HG02981 (cell line): ENCODE measurements at regions not wholly inside any gene's neighbourhood (a gene's known extent, or its start where the extent isn't known, plus 50 kb on each side); places are given as distances from the start of the nearest gene placed in this dataset.
A peak's percentile ranks its signal among the peaks of the same experiment; 100 is the strongest.
"Not testable (repeated sequence)": the region's sequence is repeated elsewhere in the genome, so short reads cannot be mapped to it uniquely, and the experiment has no call there.

ENCODE experiments used
- ATAC-seq: cut with Tn5 transposase; IDR thresholded peaks from one replicate; pipeline ENCODE4 v1.9.1; 2021; ENCODE audit warnings: mild to moderate bottlenecking, moderate library complexity; ENCODE audit not compliant: unreplicated experiment

DNA sequence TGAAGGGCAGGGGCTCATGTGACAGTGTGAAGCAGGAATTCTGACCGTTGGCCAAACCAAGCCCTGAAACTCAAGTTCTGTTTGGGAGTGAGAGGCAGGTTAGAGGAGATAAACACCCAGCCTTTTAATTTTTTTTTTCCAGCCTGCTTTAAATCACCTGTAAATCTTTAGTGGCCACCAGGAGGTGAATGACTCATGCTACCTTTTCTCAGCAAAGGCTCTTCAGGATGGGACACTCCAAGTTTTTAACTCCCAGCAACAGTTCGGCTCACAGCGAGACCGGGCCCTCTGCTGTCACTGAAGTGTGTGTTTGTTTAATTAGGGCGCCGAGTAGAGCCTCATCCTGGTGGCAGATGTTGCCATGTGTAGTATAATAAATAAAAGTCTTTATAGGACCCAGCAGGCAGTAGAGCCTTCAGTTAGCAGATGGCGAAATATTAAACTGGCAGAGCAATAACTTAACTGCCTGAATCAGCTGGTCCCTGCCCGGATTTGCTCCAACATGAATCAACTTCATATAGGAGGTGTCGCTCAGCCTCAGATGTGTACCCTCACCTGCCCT is 180.3 kb downstream of the NPIPA7 start:
- not testable (repeated sequence) for ATAC-seq

- ATAC-seq = not testable (repeated sequence)
Measured at GRCh38 chr16:16561532-16561931, 182.6 kb downstream of the NPIPA7 start.

GRCh38 chr16:16563962-16564361 is 185.0 kb downstream of the NPIPA7 start:
- ATAC-seq = not testable (repeated sequence)

DNA sequence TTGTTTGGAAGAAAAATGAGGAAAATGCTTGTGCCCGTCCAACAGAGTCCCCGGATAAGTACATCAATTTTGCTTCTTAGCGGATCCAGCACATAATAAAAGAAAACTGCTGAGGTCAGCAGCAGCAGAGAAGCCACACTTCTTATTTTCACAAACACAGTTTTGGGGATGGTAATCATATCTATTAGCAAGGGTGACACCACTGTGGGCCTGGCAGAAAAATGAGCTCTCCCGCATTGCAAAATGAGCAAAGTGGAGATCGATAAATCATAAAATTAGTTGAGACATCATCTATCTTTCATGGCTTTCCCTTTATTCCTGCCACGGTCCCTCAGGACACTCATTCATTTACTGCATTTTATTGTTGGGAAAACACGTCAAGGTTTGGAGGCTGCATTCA is 186.4 kb downstream of the NPIPA7 start:
- not testable (repeated sequence) for ATAC-seq

DNA sequence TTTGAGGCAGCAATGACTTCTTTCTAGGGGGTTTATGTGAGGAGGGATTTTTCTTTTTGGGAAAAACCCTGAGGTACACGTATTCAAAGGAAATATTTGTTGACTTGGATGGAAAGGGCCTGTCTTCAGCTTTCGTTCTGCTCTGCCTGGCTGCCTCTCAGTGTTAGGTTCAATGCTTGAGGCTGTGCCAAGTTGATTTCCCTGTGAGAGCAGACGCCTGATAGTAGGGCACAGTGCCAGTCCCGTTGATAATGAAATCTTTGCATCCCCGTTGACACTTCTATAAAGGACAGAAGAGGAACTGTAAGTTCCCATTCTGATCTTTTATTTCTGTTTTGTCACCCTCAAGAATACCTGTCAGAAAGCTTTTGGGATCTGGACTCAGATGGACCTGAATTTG is 191.1 kb downstream of the NPIPA7 start:
- ATAC-seq = not testable (repeated sequence)

DNA sequence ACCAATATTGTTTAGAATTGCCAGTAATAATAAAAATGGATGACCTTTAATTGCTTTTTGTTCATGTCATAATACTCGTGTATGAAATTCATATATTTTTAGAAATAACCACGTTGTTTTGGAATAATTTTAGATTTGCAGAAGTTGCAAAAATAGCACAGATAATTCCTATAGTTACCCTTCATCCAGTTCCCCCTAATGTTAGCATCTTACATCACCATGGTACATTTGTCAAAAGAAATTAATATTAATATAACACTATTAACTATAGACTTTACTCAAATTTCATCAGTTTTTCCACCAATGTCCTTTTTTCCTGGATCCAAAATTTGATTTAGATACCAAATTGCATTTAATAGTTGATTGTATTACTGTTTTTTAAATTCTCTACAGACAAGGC is 191.9 kb downstream of the NPIPA7 start:
- ATAC-seq = not testable (repeated sequence)

DNA sequence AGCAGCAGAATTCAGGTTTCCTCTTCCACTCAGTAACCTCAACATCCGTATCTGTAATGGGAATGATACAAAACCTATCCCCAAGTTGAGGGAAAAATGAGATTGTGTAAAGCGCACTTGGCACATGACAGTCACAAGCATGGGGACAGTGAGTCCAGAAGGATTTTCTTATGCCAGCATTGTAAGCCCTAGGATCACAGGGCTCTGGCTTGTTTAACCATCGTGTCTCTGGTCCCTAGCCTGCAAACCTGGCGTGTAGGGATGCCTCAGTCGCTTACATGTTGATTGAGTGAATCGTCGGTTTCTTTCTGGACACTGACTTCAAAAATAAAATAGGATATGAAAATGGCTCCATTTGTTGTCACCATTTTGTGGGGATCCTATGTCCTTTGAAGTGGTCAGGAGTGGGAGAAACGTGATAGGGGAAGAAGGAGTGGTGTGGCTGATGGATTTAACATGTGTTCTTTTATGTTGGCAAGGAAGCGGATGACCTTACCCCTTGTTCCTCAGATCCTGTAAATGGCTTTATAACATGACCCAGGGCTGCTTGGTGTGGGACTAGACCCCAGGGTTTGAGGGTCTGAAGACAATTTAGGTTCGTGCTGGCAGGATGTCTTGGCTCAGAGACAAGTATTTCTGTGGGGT is 193.3 kb downstream of the NPIPA7 start:
- not testable (repeated sequence) for ATAC-seq

DNA sequence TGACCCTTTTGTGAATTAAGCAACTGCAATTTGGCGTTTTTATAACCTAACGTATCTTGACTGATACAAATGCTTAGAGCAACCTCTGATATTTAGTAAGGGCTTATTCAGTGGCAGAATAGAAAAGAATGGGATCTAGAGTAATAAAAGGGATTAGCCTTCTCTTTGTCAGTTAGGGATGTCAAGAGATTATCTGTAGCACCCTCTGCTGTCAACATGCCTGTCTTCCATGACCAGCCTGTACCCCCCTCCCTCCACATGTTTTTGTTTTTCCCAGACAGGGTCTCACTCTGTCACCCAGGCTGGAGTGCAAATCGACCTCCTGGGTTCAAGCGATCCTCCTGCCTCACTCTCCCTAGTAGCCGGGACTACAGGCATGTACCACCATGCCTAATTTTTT is 198.1 kb downstream of the NPIPA7 start:
- not testable (repeated sequence) for ATAC-seq

DNA sequence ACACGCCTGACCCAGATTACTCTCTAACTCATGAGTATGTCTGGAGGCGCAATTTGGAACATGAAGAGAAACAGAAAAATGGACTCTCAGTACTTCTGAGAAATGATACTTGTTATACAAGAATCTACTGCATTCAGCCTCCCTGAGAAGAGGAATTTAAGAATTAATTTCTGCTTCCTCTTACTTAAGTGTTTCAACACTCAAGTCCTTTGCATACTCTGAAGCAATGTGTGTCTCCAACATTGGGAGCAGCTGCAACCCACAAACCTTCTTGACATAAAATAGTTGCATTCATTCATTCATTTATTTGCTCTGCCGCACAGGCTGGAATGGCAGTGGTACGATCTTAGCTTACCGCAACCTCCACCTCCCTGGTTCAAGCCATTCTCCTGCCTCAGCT is 199.8 kb downstream of the NPIPA7 start:
- no peak for ATAC-seq

DNA sequence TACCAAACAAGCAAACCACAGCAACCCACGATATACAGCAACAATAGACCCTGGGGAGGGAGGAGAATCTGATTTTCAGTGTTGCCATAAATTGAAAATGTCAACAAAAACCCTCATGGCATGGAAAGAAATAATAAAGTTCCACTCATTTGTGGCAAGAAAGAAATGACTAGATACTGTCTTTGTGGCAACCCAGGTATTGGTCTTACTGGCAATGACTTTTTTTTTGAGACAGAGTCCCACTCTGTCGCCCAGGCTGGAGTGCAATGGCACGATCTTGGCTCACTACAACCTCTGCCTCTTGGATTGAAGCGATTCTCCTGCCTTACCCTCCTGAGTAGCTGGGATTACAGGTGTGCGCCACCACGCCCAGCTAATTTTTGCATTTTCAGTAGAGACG is 204.0 kb downstream of the NPIPA7 start:
- ATAC-seq = not testable (repeated sequence)

DNA sequence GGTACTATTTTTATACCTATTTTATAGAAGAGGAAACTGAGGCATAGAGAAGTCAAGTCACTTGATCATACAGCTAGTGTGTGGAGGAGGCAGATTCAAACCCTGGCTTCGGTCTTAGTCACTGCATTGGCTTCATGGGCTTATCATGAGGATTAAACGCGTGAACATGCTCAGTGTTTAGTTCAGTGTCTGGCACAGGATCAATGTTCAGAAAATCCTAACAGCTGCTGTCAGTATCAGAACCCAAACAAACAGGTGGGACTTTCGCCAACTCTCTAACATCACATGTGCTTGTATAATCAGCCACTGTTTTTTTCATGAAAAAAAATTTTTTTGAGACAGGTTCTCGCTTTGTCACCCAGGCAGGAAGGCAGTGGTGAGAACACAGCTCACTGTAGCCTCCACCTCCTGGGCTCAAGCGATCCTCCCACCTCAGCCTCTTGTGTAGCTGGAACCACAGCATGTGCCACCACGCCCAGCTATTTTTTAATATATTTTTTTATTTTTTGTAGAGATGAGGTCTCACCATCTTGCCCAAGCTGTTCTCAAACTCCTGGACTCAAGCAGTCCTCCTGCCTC is 207.2 kb downstream of the NPIPA7 start:
- not testable (repeated sequence) for ATAC-seq

- ATAC-seq = not testable (repeated sequence)
Measured at GRCh38 chr16:16586969-16587368, 208.0 kb downstream of the NPIPA7 start.

- not testable (repeated sequence) for ATAC-seq
Measured at GRCh38 chr16:16588436-16588835, 209.5 kb downstream of the NPIPA7 start.

DNA sequence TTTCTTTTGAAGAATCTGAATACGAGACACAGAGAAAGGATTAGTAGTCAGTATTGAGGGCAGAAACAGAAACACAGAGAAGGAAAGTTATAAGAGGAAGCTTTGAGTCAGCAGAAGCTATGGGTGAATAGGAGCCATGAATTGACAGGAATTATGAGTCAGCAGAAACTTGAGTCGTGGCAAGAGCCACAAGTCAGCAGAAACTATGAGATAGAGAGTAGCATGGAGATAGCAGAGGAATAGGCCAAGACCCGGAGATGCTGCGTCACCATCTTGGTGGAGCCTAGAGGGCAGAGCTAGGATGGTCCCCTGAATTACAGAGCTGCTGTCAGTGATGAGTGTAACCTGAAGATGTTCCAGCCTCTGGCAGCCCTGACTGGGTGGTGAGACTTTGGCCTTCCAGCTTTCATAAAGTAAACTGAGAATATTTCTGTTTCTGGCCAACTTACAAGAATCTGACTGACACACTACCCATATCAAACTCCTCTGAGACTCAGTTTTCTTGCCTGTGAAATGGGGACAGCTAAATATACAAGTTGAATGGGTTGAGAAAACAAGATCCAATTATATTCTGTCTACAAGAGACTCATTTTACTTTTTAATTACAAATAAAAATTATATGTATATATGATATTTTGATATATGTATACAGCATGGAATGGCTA is 211.8 kb downstream of the NPIPA7 start:
- peak; percentile 48 for ATAC-seq

- not testable (repeated sequence) for ATAC-seq
Measured at GRCh38 chr16:16593156-16593863, 214.4 kb downstream of the NPIPA7 start.

DNA sequence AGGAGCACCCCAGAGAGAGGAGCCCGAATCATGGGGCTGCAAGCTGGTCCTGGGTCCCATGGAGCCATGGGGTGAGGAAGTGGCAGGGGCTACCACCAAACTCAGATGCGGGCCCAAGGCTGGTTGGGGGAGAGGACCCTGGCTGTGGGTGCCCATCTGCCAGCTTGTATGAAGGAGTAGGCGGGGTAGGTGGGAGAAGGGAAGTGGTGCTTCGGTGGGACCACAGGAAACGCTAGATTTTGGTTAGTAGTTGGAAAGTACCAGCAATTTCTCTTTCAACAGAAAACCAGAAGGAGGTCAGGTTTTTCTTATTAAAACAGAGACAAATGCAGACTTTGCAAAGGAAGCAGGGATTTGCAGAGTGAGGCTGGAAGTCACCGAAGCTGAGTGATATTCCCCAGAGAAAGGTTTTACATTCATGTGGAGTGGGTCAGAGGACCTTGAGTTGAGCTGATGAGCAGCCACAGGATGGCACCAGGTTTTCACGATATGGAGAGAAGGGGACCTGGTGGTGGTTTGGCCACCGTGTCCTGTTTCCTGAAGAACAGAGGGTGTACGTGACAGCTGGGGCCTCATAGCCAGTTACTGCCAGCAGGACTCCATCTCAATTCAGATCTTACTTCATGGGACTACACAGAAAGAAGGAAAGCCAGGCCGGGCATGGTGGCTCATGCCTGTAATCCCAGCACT is 216.2 kb downstream of the NPIPA7 start:
- ATAC-seq = not testable (repeated sequence)

- not testable (repeated sequence) for ATAC-seq
Measured at GRCh38 chr16:16601239-16601638, 222.3 kb downstream of the NPIPA7 start.

DNA sequence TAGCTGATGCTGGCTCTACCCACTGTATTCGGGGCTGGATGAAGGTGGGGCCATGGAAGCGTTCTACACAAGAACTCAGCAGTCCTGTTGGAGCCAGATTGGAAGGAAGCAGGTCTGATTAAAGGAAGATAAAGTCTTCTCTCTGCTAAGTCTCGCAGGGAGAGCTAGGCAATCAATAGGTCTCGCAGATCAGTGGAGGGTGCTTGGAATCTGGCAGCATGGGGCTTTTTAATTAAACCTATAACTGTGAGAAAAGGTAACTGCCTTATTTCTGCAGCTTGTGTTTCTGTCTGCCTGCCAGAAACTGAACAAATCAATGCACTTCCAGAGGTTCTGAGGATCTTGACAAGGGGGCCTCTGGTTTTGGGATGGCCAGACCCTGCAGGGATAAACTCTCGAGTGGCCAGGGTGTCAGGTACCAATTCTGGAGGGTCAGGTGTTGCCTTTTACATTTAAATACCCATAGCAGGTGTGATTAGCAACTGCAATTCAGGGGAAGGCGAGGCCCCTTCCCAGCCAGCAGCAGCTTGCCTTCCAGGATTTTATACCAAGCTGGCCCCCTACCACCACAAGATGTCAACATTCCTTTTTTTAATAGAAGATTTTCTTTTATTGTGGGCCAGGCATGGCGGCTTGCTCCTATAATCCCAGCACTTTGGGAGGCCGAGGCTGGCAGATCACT is 228.6 kb downstream of the NPIPA7 start:
- not testable (repeated sequence) for ATAC-seq

- not testable (repeated sequence) for ATAC-seq
Measured at GRCh38 chr16:16609627-16610026, 230.7 kb downstream of the NPIPA7 start.

GRCh38 chr16:16610389-16610967 is 231.5 kb downstream of the NPIPA7 start:
- not testable (repeated sequence) for ATAC-seq
